ENCODE measurements at regions not wholly inside any gene's neighbourhood (a gene's known extent, or its start where the extent isn't known, plus 50 kb on each side); places are given as distances from the start of the nearest gene placed in this dataset.
"Not testable (repeated sequence)": the region's sequence is repeated elsewhere in the genome, so short reads cannot be mapped to it uniquely, and the experiment has no call there.

DNA sequence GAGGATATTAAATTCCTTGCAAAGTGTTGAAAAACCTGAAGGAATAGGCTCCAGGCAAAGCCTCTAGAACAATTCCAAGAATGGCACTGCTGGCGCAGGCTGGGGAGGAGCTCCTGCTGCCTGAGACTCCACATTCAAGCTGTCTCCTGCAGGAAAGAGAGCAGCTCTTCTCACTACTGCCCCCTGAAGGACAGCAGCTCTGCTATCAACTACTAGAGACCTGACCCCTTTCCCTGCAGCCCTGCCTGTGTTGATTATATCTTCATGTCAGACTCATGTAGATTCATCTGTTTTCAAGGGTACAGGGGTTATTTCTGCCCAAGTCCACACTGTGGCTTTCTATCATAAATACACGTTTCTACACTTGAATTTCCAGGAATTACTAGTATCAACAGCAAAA is 249.7 kb downstream of the RPIA start:
- TF ChIP-seq POLR2AphosphoS5 (IDR thresholded peaks at IDR 0.05; ENCODE audit: low read depth) = not testable (repeated sequence)
- TF ChIP-seq, protein P1, sequence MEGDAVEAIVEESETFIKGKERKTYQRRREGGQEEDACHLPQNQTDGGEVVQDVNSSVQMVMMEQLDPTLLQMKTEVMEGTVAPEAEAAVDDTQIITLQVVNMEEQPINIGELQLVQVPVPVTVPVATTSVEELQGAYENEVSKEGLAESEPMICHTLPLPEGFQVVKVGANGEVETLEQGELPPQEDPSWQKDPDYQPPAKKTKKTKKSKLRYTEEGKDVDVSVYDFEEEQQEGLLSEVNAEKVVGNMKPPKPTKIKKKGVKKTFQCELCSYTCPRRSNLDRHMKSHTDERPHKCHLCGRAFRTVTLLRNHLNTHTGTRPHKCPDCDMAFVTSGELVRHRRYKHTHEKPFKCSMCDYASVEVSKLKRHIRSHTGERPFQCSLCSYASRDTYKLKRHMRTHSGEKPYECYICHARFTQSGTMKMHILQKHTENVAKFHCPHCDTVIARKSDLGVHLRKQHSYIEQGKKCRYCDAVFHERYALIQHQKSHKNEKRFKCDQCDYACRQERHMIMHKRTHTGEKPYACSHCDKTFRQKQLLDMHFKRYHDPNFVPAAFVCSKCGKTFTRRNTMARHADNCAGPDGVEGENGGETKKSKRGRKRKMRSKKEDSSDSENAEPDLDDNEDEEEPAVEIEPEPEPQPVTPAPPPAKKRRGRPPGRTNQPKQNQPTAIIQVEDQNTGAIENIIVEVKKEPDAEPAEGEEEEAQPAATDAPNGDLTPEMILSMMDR (IDR thresholded peaks at IDR 0.05; ENCODE audit: insufficient read depth, low read length) = not testable (repeated sequence)

Data from HL-60 (cell line).